ENCODE measurements at regions not wholly inside any gene's neighbourhood (a gene's known extent, or its start where the extent isn't known, plus 50 kb on each side); places are given as distances from the start of the nearest gene placed in this dataset.

DNA sequence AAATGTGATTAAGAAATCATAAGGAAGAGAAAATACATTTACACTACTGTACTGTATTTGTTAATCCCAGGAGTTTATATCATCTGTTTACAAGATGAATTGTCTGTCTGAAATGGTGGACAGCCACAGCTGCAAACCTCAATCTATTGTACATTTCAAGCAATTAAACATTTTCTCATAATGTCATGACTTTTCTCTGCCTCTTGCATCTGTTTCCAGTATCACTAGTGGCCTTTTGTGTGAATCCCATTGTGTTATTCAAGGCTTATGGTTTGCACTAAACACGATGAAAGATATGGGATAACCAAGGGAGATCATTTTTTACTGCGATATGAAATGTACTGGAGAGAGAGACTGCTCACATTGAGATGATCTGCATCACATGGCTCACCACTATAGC lies 200.2 kb upstream of the LRRN1 start:
- no peak for ATAC-seq
- TF ChIP-seq, protein P1, sequence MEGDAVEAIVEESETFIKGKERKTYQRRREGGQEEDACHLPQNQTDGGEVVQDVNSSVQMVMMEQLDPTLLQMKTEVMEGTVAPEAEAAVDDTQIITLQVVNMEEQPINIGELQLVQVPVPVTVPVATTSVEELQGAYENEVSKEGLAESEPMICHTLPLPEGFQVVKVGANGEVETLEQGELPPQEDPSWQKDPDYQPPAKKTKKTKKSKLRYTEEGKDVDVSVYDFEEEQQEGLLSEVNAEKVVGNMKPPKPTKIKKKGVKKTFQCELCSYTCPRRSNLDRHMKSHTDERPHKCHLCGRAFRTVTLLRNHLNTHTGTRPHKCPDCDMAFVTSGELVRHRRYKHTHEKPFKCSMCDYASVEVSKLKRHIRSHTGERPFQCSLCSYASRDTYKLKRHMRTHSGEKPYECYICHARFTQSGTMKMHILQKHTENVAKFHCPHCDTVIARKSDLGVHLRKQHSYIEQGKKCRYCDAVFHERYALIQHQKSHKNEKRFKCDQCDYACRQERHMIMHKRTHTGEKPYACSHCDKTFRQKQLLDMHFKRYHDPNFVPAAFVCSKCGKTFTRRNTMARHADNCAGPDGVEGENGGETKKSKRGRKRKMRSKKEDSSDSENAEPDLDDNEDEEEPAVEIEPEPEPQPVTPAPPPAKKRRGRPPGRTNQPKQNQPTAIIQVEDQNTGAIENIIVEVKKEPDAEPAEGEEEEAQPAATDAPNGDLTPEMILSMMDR (IDR thresholded peaks at IDR 0.05) = no peak
- Histone ChIP-seq H3K36me3 (no peaks in the 10 kb centered on the region), H3K27me3 (no peaks in the 10 kb centered on the region), H3K9me3 (peaks cover 0 to 2% (median 0%) of the 10 kb centered on the region in 11 donors), H3K4me3 (no peak overlapping the region), H3K27ac (no peak overlapping the region), H3K4me1 (peaks cover 0 to 3% (median 0%) of the 10 kb centered on the region in 9 donors)
- DNase-seq = no peak
- WGBS, 2 donors = 83% methylated on average over 2 of the region's 2 CpGs
- intact Hi-C loops (cut with DNase I) = no loop called here

DNA sequence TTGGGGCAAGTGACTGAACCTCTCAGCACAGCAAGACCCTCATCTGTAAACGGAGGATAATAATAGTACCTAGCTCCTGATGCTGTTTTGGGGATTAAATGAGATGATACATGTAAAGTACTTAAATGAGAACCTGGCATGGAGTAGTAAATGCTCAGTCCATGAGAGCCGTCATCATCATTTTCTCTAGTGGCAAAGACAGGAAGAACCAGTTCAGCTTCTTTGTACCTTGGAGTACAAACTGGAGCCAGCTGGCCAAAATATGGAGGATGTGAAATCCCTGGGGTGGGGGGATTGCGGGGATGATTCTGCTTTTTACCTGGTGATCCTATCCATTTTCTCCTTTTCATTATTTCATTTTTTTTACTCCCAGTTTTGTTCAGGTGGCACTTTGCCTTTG lies 204.2 kb upstream of the LRRN1 start:
- H3K27me3 ChIP-seq = no peaks in the 10 kb centered on the region
- peaks cover 0 to 7% (median 0%) of the 10 kb centered on the region in 11 donors for H3K9me3 ChIP-seq
- H3K4me1 ChIP-seq = peaks cover 0 to 3% (median 0%) of the 10 kb centered on the region in 9 donors
- intact Hi-C loops (cut with DNase I) = no loop called here
- no peak for DNase-seq
- H3K36me3 ChIP-seq = no peaks in the 10 kb centered on the region
- TF ChIP-seq, protein P1 (IDR thresholded peaks at IDR 0.05) = no peak
- 75 to 87% methylated on average over 3 of the region's 3 CpGs for WGBS, 2 donors
- no peak overlapping the region for H3K4me3 ChIP-seq
- ATAC-seq = no peak
- H3K27ac ChIP-seq = no peak overlapping the region

DNA sequence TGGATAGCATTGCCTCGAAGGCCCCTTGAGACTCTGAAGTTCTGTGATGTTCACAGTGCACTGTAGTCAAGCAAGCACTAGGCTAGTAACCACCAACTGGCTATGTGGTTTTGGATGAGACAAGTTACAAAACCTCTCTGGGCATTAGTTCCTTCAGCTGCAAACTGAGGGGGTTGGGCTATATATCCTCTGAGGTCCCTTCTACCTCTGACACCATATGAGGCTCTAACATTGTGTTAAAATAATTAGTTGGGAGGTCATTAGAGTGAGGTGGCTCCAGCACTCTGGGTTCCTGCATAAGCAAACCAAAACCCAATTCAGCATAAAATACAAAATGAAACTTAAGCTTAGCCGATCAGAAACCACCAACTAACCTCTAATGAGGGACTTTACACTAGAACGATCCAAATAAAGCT lies 209.5 kb upstream of the LRRN1 start:
- intact Hi-C loops (cut with DNase I) = no loop called here
- WGBS, 2 donors = 69 to 72% methylated on average over 3 of the region's 3 CpGs
- TF ChIP-seq, protein P1 (IDR thresholded peaks at IDR 0.05) = no peak
- Histone ChIP-seq H3K4me3 (no peak overlapping the region), H3K27me3 (no peaks in the 10 kb centered on the region), H3K9me3 (peaks cover 0 to 5% (median 0%) of the 10 kb centered on the region in 11 donors), H3K4me1 (peaks cover 0 to 3% (median 0%) of the 10 kb centered on the region in 9 donors), H3K27ac (no peak overlapping the region), H3K36me3 (no peaks in the 10 kb centered on the region)
- ATAC-seq (no peak), DNase-seq (no peak)

DNA sequence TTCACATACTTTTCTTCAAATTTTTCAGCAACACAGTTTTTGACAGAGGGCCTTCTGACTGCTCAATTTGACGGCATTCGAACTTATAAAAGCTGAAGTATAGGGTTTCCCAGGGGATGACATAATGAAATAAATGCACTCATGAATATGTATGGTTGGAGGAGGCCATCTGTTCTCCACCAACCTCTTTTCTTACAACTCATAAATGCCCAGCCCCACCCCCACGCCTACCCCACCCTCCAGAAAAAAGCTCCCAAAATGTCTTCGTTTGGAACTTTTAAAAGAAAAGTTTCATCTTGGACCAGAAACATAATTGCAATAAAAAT lies 211.6 kb upstream of the LRRN1 start:
- WGBS, 2 donors = 62 to 64% methylated on average over 4 of the region's 4 CpGs
- H3K36me3 ChIP-seq = no peaks in the 10 kb centered on the region
- H3K27me3 ChIP-seq = no peaks in the 10 kb centered on the region
- H3K4me1 ChIP-seq = peaks cover 0 to 3% (median 0%) of the 10 kb centered on the region in 9 donors
- intact Hi-C loops (cut with DNase I) = no loop called here
- TF ChIP-seq, protein P1 (IDR thresholded peaks at IDR 0.05) = no peak
- ATAC-seq = no peak
- no peak overlapping the region for H3K27ac ChIP-seq
- H3K4me3 ChIP-seq = no peak overlapping the region
- H3K9me3 ChIP-seq = peaks cover 0 to 5% (median 0%) of the 10 kb centered on the region in 11 donors
- DNase-seq = no peak
